ENCODE measurements at regions not wholly inside any gene's neighbourhood (a gene's known extent, or its start where the extent isn't known, plus 50 kb on each side); places are given as distances from the start of the nearest gene placed in this dataset.

DNA sequence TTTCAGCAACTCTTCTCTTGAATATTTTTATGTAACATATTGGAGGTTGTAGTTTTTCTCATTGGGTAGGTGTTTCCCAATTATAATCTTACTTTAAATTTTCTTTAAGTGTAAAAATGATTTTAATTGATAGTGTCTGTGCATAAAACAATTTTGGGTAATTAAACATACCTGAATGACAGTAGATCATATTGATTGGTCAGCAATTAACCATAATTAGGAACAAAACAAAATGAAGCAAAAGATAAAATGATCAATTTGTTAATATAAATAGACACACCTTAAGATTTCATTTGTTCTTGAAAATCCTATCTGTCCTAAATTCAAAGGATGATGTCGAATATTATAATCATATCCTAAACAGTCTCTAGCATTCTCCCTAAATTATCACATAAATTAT, 468.3 kb downstream of the PDZRN4 start (continued):
- TF ChIP-seq ARID3B (CRISPR knock-in tag; IDR thresholded peaks at IDR 0.05; ENCODE audit: borderline replicate concordance) = no peak

DNA sequence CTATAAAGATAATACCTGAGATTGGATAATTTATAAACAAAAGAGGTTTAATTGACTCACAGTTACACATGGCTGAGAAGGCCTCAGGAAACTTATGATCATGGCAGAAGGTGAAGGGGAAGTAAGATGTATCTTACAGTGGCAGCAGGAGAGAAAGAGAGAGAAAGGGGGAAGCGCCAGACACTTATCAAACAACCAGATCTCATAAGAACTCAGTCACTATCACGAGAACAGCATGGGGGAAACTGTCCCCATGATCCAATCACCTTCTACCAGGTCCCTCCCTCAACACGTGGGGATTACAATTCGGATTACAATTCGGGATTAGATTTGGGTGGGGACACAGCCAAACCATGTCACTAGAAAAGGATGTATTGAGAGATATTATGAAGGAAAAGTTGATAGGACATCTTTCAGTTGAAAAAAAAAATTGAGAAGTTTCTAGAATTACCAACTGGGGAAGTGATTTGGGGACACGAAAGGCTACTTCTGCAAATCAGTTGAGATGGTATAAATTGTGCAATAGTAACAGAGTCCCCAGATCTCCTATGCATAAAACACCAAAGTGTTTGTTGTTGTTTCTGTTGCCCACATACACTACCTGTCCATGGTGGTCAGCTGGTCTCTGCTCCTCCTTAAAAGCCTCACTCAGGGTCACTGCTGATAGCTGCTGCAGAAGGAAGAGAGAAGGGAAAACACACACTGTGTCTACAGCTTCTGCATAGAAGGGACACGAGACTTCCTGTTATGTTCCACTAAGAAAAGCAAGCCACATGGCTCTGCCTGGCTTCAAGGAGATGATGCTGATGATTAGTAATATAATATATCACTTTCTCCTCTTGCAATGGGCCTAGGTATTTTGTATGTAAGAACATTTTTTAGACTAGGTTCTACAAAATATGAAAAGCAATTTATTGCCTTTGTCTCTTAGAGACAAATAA, 465.5 kb downstream of the PDZRN4 start:
- ATAC-seq (no peak), FAIRE-seq (no peak), DNase-seq (ENCODE audit: extremely low read depth in 1 of 4, low spot score in 3 of 4) (no peak)
- Histone ChIP-seq H3K9me1 (ENCODE audit: control insufficient read depth, insufficient read depth, low read length) (no peaks in the 10 kb centered on the region), H3K79me2 (ENCODE audit: control insufficient read depth, insufficient read depth, low read length) (no peaks in the 10 kb centered on the region), H3K4me1 (replicated peaks in 1 of 2; ENCODE audit: control insufficient read depth in 2 of 2, insufficient read depth in 2 of 2, low read length in 2 of 2) (no peaks in the 10 kb centered on the region), H3K9me3 (replicated peaks; ENCODE audit: control insufficient read depth, insufficient read depth, low read depth, low read length) (no peaks in the 10 kb centered on the region), H3K36me3 (ENCODE audit: control insufficient read depth, insufficient read depth, low read length) (no peaks in the 10 kb centered on the region), H3K27me3 (ENCODE audit: control insufficient read depth in 2 of 2, insufficient read depth in 2 of 2, low read length in 2 of 2) (no peaks in the 10 kb centered on the region), H3K9ac (ENCODE audit: insufficient read depth in 1 of 2, low read depth in 2 of 2, low read length in 2 of 2) (no peak overlapping the region), H3K27ac (ENCODE audit: extremely low read depth, low read depth, low read length) (no peak overlapping the region), H3K4me3 (no peak overlapping the region), H4K20me1 (replicated peaks; ENCODE audit: control insufficient read depth, insufficient read depth, low read length) (no peaks in the 10 kb centered on the region), H3K4me2 (ENCODE audit: insufficient read depth, low read length) (no peak overlapping the region), H2AFZ (ENCODE audit: low read depth, low read length) (no peak overlapping the region)
- no peak for TF ChIP-seq SAFB (IDR thresholded peaks at IDR 0.05; ENCODE audit: borderline replicate concordance, low read depth, low read length)
- TF ChIP-seq RBM14 (IDR thresholded peaks at IDR 0.05; ENCODE audit: borderline replicate concordance, insufficient read depth, low read depth, low read length) = no peak
- no peak for TF ChIP-seq SREBF1 (IDR thresholded peaks at IDR 0.05; ENCODE audit: borderline replicate concordance, low read depth, low read length)
- TF ChIP-seq NCOA6 (IDR thresholded peaks at IDR 0.05) = no peak
- TF ChIP-seq MYNN (IDR thresholded peaks at IDR 0.05) = no peak
- no peak for TF ChIP-seq MYNN (CRISPR knock-in tag; IDR thresholded peaks at IDR 0.05)
- TF ChIP-seq ZNF23 (CRISPR knock-in tag; IDR thresholded peaks at IDR 0.05) = no peak
- TF ChIP-seq, protein P1, sequence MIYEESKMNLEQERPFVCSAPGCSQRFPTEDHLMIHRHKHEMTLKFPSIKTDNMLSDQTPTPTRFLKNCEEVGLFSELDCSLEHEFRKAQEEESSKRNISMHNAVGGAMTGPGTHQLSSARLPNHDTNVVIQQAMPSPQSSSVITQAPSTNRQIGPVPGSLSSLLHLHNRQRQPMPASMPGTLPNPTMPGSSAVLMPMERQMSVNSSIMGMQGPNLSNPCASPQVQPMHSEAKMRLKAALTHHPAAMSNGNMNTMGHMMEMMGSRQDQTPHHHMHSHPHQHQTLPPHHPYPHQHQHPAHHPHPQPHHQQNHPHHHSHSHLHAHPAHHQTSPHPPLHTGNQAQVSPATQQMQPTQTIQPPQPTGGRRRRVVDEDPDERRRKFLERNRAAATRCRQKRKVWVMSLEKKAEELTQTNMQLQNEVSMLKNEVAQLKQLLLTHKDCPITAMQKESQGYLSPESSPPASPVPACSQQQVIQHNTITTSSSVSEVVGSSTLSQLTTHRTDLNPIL (CRISPR knock-in tag; IDR thresholded peaks at IDR 0.05) = no peak
- no TSS peak for BruUV-seq (replicated peaks)
- in situ Hi-C loops (cut with MboI) (no loop called here), intact Hi-C loops (cut with micrococcal nuclease) (no loop called here)
- POLR2A ChIA-PET = no interaction called here
- WGBS (ENCODE audit: insufficient coverage, low coverage, missing lambda C conversion rate) = 0% methylated on average over 6 of the region's 7 CpGs
- CTCF ChIA-PET (ENCODE audit: low intra/inter-chr PET ratio) = no interaction called here

Measured in K562 (cell line).